Activated CD4-positive, alpha-beta T cell treated with anti-CD3 and anti-CD28 coated beads, Interleukin-2, amount 50 U/mL, for 4 hours (primary cell): ENCODE measurements at regions not wholly inside any gene's neighbourhood (a gene's known extent, or its start where the extent isn't known, plus 50 kb on each side); places are given as distances from the start of the nearest gene placed in this dataset.

ENCODE experiments used
- DNase-seq, 2 experiments: peaks; one replicate each; pipeline ENCODE4 v3.0.0-alpha.2; 2020

GRCh38 chr22:49240472-49240871 lies 587.2 kb downstream of the BRD1 start:
- no peak for DNase-seq

GRCh38 chr22:49240016-49240380 lies 587.7 kb downstream of the BRD1 start:
- no peak for DNase-seq

- DNase-seq: no peak
Observed at GRCh38 chr22:49239264-49240015, 588.2 kb downstream of the BRD1 start.

GRCh38 chr22:49238181-49239141 lies 589.2 kb downstream of the BRD1 start:
- no peak for DNase-seq

- no peak for DNase-seq
Observed at GRCh38 chr22:49237703-49238102, 590.0 kb downstream of the BRD1 start.

GRCh38 chr22:49237279-49237678 lies 590.4 kb downstream of the BRD1 start:
- DNase-seq: no peak

- DNase-seq: no peak
Observed at GRCh38 chr22:49236541-49237075, 591.1 kb downstream of the BRD1 start.

GRCh38 chr22:49235463-49236300 lies 592.0 kb downstream of the BRD1 start:
- DNase-seq: no peak

- DNase-seq: no peak
Observed at GRCh38 chr22:49234459-49234858, 593.2 kb downstream of the BRD1 start.

GRCh38 chr22:49233507-49234100 lies 594.1 kb downstream of the BRD1 start:
- no peak for DNase-seq

GRCh38 chr22:49232319-49233067 lies 595.2 kb downstream of the BRD1 start:
- no peak for DNase-seq

GRCh38 chr22:49230194-49230577 lies 597.5 kb downstream of the BRD1 start:
- no peak for DNase-seq

GRCh38 chr22:49229483-49230193 lies 598.0 kb downstream of the BRD1 start:
- DNase-seq: no peak

- DNase-seq: no peak
Observed at GRCh38 chr22:49228431-49229037, 599.1 kb downstream of the BRD1 start.

GRCh38 chr22:49227670-49228069 lies 600.0 kb downstream of the BRD1 start:
- DNase-seq: no peak

- DNase-seq: no peak
Observed at GRCh38 chr22:49226096-49226495, 601.6 kb downstream of the BRD1 start.

- DNase-seq: no peak
Observed at GRCh38 chr22:49224243-49224642, 603.4 kb downstream of the BRD1 start.

- DNase-seq: no peak
Observed at GRCh38 chr22:49218142-49218541, 609.5 kb downstream of the BRD1 start.

GRCh38 chr22:49216579-49216978 lies 611.1 kb downstream of the BRD1 start:
- no peak for DNase-seq

GRCh38 chr22:49215840-49216239 lies 611.8 kb downstream of the BRD1 start:
- DNase-seq: no peak

- no peak for DNase-seq
Observed at GRCh38 chr22:49214976-49215375, 612.7 kb downstream of the BRD1 start.
